ENCODE measurements at regions not wholly inside any gene's neighbourhood (a gene's known extent, or its start where the extent isn't known, plus 50 kb on each side); places are given as distances from the start of the nearest gene placed in this dataset.

DNA sequence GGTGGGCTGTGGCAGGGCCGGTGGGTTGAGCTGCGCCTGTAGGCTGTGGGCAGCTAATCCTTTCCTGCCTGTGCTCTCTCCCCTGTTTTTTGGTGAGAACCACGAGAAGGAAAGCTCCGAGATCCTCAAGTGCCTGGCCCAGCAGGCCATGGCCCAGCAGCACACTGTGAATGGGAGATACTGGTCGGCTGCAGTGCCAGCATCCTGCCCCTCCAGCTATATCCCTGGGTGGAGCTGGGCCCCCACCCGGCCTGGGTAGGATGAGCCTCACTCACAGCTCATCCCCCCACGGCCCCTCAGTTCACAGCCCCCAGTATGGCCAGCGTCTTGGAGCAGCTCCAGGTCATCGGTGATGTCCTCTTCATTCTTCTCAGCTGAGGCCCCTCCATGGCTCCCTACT is 164.4 kb upstream of the ZNF267 start:
- TF ChIP-seq CTCF (IDR thresholded peaks at IDR 0.05) (no peak), EZH2 (IDR thresholded peaks at IDR 0.05; ENCODE audit: borderline replicate concordance, insufficient read depth, low read depth, low read length, poor library complexity, severe bottlenecking) (no peak)
